ENCODE measurements at regions not wholly inside any gene's neighbourhood (a gene's known extent, or its start where the extent isn't known, plus 50 kb on each side); places are given as distances from the start of the nearest gene placed in this dataset.
"Not testable (repeated sequence)": the region's sequence is repeated elsewhere in the genome, so short reads cannot be mapped to it uniquely, and the experiment has no call there.

GRCh38 chr15:99481951-99482230 is 83.9 kb upstream of the MEF2A start:
- DNase-seq (ENCODE audit: low read depth in 4 of 4, low spot score in 2 of 4) = no peak

- no peak for DNase-seq (ENCODE audit: low read depth in 4 of 4, low spot score in 2 of 4)
Measured at GRCh38 chr15:99482993-99483392, 82.8 kb upstream of the MEF2A start.

- no peak for DNase-seq (ENCODE audit: low read depth in 4 of 4, low spot score in 2 of 4)
Measured at GRCh38 chr15:99485153-99485961, 80.4 kb upstream of the MEF2A start.

GRCh38 chr15:99485992-99486370 is 79.8 kb upstream of the MEF2A start:
- no peak for DNase-seq (ENCODE audit: low read depth in 4 of 4, low spot score in 2 of 4)

- DNase-seq (ENCODE audit: low read depth in 4 of 4, low spot score in 2 of 4) = peak in 1 of 4 donors; percentile 46
Measured at GRCh38 chr15:99486371-99487336, 79.1 kb upstream of the MEF2A start.

GRCh38 chr15:99487337-99487730 is 78.5 kb upstream of the MEF2A start:
- DNase-seq (ENCODE audit: low read depth in 4 of 4, low spot score in 2 of 4) = no peak

- DNase-seq (ENCODE audit: low read depth in 4 of 4, low spot score in 2 of 4) = no peak
Measured at GRCh38 chr15:99492275-99492674, 73.5 kb upstream of the MEF2A start.

- DNase-seq (ENCODE audit: low read depth in 4 of 4, low spot score in 2 of 4) = no peak
Measured at GRCh38 chr15:99492716-99493115, 73.1 kb upstream of the MEF2A start.

GRCh38 chr15:99493461-99493860 is 72.3 kb upstream of the MEF2A start:
- no peak for DNase-seq (ENCODE audit: low read depth in 4 of 4, low spot score in 2 of 4)

- not testable (repeated sequence) for DNase-seq (ENCODE audit: low read depth in 4 of 4, low spot score in 2 of 4)
Measured at GRCh38 chr15:99494536-99495233, 71.1 kb upstream of the MEF2A start.

GRCh38 chr15:99495430-99496301 is 70.1 kb upstream of the MEF2A start:
- DNase-seq (ENCODE audit: low read depth in 4 of 4, low spot score in 2 of 4) = peak in 1 of 4 donors; percentile 48

GRCh38 chr15:99496302-99496629 is 69.5 kb upstream of the MEF2A start:
- no peak for DNase-seq (ENCODE audit: low read depth in 4 of 4, low spot score in 2 of 4)

GRCh38 chr15:99502182-99502581 is 63.6 kb upstream of the MEF2A start:
- no peak for DNase-seq (ENCODE audit: low read depth in 4 of 4, low spot score in 2 of 4)

GRCh38 chr15:99502661-99503060 is 63.1 kb upstream of the MEF2A start:
- no peak for DNase-seq (ENCODE audit: low read depth in 4 of 4, low spot score in 2 of 4)

GRCh38 chr15:99503411-99503810 is 62.4 kb upstream of the MEF2A start:
- no peak for DNase-seq (ENCODE audit: low read depth in 4 of 4, low spot score in 2 of 4)

GRCh38 chr15:99504071-99504822 is 61.5 kb upstream of the MEF2A start:
- DNase-seq (ENCODE audit: low read depth in 4 of 4, low spot score in 2 of 4) = no peak

GRCh38 chr15:99504823-99505551 is 60.8 kb upstream of the MEF2A start:
- DNase-seq (ENCODE audit: low read depth in 4 of 4, low spot score in 2 of 4) = no peak

GRCh38 chr15:99506399-99506798 is 59.4 kb upstream of the MEF2A start:
- DNase-seq (ENCODE audit: low read depth in 4 of 4, low spot score in 2 of 4) = no peak

GRCh38 chr15:99507016-99507503 is 58.7 kb upstream of the MEF2A start:
- DNase-seq (ENCODE audit: low read depth in 4 of 4, low spot score in 2 of 4) = no peak
